ENCODE measurements at regions not wholly inside any gene's neighbourhood (a gene's known extent, or its start where the extent isn't known, plus 50 kb on each side); places are given as distances from the start of the nearest gene placed in this dataset.

DNA sequence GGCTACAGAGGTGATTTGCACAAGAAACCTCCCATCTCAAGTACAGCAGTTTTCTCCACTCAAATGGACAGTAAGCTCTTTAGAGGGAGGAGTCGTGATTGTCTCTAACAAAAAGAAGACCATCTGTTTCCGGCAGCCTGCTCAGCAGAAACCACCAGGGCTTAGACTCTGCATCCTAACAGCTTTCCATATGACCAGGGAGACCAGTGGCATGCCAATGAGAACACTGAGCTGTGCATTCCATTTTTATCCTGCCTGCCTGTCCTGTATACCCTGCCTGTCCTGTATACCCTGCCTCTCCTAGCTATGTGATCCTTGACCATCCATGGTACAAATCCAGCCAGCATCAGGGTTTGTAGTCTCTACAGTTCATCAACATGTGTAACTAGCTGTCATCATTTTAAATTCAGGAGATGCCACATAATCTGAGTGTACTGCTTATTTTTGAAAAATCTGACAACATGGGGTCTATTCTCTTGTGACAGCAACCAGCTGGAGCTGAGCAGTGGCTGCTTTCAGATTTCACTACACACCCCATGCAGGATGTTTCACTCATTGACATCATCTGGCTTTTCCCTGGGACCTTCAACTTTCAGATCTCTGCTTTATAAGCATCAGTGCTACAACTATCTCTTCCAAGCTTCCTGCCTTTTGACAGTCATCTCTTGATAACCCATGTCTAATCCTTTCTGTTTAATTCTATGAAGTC, 50.5 kb upstream of the POU2AF2 start:
- no peak for DNase-seq (ENCODE audit: low spot score)

DNA sequence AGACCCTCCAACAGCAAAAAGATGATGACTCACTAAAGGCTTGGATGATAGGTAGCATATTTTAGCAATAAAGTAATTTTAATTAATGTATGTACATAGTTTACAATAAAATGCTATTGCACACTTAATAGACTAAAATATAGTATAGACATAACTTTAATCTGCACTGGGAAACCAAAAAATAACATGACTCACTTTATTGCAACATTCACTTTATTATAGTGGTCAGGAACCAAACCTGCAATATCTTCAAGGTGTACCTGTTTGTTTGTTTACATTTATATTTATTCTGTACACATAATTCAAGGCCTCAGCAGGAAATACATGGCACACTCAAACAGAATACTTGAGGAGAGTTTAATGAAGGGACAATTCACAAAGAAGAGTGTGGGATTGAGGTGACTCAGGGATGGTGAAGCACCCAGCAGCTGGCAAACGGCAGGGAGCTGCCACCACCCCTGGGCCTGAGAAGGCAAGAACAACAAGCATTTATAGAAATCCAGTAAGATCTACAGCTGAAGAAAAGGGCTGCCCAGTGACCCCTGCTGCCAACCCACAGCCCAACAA, 51.5 kb upstream of the POU2AF2 start:
- DNase-seq (ENCODE audit: low spot score), result no peak

DNA sequence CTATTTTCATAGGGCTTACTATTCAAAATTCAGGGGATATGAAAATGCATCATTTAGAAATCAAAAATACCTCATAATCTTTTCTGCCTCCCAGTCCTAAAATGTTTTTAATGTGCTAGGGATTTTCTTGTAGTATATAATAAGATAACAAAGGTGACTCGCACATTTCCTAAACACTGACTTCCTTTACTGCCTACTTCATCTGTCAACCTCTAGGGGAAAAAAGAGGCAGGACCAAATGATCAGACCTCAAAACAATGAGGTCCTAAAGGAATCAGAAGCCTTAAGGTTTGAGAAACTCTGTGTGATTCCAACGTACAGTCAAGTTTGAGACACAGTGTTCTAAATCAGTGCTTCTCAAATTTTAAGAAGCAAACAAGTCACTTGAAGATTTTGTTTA, 56.1 kb upstream of the POU2AF2 start:
- DNase-seq (ENCODE audit: low spot score), result no peak

DNA sequence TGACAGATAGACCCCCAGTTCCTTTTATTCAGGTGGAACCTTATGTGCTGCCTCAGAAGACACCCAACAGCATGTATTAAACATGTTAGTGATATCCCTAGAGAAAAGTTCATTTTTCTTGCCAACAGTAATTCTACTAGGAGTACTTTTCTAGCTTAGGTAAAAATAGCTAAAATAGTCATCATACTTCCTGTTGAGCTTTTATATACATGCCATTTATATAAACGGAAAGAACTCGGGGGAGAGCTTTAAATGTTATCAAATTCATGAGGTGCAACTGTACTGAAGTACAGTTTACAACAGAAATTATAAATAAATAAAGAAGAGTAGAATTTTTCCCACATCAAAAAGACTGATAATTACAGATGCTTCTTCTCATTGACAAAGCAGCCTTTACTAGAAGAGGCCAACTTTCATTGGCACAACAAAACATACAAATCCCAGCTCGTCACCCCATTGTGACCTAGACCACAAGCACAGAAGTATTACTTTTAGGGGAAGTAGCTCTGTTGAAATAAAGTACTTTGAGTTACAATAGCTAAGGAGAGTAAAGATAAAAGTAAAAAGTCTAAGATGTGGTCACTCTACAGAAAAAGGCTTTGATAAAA, 59.1 kb upstream of the POU2AF2 start:
- no peak for DNase-seq (ENCODE audit: low spot score)

DNA sequence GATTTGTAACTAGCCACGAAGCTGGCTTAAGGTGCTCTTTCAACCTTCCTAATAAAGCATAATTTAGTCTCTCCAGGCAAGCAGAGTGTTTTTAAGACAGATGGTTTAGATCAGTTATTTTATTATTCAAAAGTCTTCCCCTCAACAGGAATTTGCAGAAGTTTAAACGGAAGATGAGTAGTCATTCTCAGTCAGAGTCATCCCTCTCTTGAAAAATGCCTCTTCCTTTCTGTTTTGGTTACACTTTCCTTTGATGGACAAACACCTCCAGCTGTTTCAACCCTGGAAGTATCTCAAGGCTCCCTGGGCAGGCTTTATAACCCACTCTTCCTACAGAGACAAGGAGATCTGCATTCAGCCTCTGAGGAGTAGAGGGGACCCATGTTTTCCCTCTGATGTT, 60.3 kb upstream of the POU2AF2 start:
- peak; percentile 43 for DNase-seq (ENCODE audit: low spot score)

DNA sequence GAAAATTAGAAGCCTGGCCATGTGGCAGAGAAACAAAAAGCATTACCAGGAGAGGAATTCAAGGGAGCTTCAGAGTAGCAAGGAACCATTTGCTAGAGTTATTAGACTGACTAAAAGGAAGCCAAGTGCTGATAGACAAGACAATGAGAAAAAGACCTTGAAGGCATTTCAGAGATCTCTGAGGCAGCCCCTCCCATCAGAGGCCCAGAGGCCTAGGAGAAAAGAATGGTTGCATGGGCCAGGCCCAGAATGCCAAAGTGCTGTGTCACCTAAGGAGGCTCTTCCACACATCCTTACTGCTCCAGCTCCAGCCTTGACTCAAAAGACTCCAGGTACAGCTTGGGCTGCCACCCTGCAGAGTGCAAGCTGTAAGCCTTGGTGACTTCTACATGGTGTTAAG, 61.8 kb upstream of the POU2AF2 start:
- DNase-seq (ENCODE audit: low spot score), result no peak

DNA sequence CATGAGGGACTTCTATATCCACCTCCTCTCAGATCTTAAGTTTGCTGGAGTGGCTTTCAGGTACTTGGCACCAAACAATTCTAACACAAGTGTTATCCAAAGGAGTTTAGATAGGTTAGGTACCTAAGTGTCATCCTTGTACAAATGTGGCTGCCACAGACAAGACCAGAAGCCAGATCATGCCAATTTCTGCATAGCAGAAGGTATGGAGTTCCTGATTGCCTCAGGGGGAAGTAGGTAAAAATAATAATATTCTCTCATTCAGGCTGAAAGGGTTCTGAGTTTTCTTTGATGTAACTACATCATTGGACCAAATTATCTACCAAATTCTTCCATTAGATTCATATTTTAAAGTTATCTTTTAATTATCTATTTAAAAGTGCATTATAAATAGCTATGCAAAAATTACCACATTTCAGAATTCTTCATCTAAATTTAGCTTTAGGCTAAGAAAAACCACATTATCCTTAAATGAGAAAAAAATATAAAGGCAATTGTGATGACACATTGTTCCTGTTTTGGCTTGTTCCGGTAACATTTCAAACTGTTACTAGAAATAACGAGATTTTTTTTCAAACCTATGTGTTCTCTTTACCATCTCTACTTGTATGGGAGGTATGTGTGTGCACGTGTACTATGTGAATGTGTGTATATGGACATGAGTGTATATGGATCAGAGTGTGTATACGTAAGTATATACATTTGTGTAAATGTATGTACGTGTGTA, 66.2 kb upstream of the POU2AF2 start:
- DNase-seq (ENCODE audit: low spot score), result no peak

DNA sequence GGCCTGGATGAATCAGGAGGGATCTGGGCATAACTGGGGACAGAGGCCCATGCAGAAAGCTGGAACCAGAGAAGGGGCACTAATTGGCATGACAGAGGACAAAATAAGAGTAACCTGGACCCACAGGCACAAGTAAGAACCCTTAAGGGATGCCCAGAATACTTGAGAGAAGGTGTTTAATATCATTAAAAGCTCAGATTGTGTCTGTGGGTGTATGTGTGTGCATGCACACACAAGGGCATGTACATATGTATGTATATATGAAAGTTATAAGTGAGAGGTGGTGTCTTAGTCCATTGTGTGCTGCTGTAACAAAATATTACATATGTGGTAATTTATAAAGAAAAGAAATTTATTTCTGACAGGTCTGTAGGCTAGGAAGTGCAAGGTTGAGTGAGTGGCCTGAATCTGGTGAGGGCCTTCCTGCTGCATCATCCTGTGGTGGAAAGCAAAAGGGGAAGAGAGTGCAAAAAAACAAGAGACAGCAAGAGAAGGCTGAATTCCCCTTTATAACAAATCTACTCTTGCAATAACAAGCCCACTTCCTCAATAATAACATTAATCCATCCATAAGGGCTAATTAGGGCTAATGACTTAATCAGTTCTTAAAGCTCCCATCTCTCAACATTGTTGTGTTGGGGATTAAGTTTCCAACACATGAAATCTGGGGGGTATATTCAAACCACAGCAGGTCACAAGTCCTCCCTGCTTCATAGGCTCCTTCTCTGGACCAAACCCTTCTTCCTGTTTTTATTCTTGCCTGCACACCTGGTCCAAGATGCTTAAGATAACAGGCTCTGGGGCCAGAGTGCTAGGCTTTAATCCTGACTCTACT, 68.3 kb upstream of the POU2AF2 start:
- DNase-seq (ENCODE audit: low spot score), result no peak

DNA sequence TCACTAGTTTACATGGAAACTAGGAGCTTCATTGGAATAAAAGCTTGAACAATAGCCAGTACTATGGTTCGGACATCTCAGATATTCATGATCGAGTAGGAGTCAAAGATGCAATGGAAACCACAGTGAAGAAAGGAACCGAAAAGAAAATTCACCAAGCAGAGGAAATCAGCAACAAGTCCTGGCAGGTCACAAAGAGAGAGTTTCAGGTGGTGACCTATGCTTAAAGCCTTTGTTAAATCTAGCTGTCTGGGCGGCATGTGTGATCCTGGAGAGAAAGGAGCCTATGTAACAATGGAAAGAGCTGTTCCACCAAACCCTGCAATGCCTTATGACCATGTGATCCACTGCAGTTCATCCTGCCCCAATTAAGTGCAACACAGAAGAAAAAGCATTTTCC, 68.9 kb upstream of the POU2AF2 start:
- no peak for DNase-seq (ENCODE audit: low spot score)

DNA sequence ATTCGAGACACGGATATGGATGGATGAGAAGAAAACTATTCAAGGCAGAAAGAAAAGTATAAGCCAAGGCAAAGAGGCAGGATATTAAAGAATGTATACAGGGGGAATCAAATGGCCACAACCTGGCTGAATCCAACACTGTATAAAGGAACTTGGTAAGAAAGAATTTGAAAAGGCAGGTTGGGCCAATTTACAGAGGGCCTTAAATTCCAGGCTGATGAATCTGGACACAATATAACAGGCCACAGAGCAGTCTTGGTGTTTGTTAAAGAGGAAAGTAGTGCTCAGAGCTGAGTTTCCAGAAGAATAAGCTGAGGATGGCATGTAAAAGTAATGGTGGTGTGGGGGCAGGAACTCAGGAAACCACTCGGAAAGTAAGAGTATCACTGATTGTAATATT, 72.3 kb upstream of the POU2AF2 start:
- no peak for DNase-seq (ENCODE audit: low spot score)

DNA sequence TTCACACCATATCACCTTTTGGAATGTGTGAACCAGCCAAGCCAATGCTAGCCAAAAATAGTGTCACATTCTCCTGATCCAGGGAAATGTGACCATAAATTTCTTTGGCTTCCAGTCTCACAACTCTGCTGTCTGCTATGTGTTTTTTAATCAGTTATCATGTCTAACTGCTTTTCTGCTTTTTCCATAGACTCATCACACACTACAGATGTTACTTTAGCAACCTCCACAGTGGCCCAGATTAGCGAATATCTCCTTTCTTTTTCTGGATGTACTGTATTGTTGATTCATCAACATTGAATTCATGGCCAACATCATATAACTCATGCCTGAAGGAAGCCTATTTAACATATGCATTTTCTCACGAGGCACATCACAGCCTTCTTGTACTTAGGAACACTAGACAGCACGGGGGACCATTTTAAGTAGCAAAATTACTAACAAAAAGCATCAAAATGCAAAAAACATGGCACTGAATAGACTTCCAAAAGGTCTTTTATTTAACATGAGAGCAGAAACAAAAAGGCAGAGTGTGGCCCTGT, 73.1 kb upstream of the POU2AF2 start:
- DNase-seq (ENCODE audit: low spot score), result no peak

DNA sequence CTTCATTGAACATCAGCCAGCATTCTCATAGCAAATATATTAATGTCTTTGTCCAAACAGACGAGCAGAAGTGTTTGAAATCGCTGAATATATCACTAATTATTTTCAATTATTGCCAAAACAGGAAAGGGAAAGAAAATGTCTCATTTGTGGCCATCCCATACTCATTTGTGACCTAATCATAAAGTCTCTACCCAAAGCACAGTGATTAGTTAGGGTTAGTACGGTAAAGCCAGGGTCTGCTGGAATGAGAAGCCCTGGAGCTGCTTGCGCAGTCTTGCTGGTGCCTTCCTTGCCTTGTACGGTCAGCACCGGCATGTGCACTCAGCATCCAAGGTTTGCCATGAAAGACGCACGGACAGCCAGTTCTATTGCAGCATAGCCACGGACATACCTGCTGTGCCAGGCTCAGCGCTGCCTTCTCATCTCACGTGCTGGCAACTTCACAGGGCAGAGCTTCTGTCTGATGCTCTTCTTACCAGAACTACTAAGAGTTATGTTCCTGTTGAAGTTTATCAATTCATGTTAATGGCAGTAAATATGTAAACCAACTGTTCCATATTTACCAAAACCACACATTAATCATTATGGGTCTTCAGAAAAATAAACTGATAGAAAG, 74.7 kb upstream of the POU2AF2 start:
- no peak for DNase-seq (ENCODE audit: low spot score)

DNA sequence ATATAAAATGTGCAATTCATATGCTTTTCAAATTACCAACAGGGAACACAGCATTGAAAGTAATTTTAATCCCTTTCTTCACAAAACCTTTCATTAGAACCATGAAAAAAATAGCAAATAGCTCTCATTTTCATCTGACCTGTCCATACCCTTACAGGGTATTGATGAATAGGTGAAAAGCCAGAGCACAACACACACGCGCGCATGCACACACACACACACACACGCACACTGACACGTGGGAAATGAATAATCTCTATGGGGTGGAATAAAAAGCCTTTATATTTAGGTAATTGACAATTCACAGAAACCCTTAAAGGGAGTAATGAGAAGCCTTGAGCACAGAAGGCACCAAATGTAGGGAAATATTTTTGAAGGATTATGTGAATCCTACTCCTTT, 76.2 kb upstream of the POU2AF2 start:
- DNase-seq (ENCODE audit: low spot score), result no peak

DNA sequence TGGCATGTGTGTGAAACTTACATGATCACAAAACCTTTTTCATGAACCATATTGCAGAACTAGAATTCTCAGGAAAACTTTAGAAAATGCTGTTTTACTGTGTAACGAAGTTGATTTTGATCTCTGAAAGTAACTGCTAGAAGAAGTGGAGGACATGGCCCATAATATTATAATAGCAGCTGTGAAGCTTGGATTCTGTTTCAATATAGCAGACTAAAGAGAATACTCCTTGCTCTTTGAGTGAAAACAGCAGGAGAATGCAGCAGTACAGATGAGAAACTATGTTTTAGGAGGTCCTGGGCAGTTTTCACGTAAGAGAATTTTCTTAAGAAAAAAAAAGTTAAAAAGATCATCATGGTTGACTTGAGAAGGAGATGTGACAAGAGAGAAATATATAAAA, 76.7 kb upstream of the POU2AF2 start:
- no peak for DNase-seq (ENCODE audit: low spot score)

DNA sequence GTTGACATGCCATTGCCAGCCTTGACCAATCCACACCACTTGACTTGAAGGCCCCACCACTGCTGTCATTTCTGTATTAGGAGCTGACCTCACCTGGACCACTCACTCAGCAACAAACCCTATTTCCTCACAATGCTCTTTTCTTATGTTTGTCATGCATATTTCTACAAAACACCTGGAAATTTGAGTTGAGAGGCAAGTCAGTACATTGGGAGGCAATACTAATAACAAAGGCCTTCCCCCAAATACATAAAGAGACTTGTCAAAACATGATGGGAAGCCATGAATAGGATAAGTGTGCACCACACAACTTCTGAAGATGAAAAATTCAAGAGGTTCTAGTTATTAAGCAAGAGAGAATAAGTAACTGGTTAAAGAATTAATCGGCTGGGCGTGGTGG, 77.9 kb upstream of the POU2AF2 start:
- DNase-seq (ENCODE audit: low spot score), result no peak

DNA sequence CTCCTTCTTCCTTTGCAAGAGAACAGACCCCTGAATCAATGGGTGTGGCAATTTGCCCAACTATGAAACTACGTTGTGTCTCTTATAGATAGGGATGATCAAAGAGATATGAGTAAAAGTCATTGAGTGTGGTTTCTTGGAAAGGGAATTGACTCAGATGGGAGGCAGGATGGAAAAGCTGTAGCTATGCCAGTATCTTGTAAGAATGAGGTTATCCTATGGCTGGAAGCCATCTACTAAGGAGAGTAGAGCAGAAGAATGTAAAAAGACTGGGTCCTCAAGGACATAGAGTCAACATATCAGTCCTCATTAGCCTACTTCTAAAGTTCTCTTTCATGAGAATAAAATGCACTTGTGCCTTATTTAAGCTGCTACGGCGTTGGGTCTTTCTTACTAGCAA, 78.9 kb upstream of the POU2AF2 start:
- no peak for DNase-seq (ENCODE audit: low spot score)

DNA sequence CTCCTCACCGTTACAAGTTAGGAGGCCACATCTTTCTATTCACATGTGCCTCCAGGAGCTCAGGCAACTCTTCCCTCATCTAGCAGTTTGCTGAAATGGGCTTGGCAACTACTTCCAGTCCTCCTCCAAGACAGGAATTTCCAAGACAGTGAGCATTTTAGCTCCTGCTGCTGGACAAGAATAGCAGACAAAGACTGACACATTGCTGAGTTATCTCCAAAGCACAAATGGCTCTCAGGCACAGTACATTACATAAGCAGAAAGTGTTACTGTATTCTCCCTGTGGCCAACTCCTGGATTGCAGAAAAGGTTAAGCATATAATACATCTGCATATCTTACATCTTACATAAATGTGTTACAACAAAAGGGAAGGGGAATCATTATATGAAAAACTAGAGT, 83.2 kb upstream of the POU2AF2 start:
- no peak for DNase-seq (ENCODE audit: low spot score)

DNA sequence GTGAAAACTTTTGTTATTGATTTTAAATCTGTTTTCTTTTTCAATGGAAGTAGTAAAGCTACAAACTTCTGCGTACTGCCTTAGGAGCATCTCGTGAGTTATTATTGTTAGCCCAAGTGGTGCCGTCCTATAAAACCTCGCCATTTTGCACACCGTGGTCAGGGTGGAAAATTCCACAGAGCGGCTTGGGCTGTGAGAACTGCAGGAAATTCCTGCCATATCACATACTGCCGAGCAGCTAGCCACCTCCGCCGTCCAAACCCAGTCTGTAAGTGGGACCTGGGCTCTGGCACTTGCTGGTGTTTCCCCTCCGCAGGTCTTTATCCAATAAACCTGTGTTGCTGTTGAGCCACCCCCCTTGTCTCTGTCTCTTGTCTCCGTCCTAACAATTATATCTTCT, 88.0 kb upstream of the POU2AF2 start:
- no peak for DNase-seq (ENCODE audit: low spot score)

DNA sequence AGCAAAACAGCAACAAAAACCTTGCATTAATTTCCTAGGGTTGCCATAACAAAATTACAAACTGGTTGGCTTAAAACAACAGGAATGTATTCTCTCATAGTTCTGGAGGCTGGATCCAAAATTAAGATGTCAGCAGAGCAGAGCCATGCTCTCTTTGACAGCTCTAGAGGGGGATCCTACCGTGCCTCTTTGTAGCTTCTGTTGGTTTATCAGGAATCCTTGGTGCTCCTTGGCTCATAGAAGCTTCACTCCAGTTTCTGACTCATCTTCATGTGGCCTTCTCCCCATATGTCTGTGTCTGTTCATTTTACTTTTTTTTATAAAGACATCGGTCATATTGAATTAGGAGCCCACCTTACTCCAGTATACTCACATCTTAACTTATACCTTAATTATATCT, 90.5 kb upstream of the POU2AF2 start:
- DNase-seq (ENCODE audit: low spot score), result no peak

DNA sequence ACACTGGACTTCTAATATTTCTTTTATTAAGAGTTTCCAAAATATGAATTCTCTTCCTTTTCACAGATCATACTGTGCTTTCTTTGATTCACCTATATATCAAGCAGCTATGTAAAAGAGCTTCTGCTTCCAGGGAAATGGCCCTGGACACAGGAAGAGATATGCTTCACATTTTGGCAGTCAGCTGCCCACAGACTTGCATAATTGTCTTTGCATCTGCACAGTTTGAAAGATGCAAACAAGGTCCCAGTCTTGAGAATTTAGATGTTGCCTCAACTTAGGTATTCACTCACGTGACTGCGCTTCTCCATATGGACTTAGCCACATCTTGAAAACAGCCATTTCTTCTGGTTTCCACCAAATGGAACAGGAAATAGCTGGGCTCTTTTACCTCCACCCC, 92.3 kb upstream of the POU2AF2 start:
- DNase-seq (ENCODE audit: low spot score), result no peak

DNA sequence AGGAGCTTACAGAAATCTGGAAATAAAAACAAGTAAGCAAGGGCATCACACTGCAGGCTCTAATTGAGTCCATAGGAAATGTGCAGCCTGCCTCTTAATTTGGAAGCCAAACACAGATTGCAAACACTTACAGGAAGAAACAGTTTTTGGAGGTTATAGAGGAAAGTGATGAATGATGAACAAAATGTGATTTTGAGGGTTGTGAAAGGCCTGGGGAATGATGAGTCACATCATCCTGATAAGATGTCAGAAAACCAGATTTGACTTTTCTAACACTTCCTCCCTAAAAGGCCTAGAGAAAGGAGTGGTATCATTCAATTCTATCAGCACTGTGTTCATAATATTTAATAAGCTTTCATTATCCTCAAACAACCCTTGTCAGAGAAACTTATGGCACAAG, 96.6 kb upstream of the POU2AF2 start:
- no peak for DNase-seq (ENCODE audit: low spot score)

DNA sequence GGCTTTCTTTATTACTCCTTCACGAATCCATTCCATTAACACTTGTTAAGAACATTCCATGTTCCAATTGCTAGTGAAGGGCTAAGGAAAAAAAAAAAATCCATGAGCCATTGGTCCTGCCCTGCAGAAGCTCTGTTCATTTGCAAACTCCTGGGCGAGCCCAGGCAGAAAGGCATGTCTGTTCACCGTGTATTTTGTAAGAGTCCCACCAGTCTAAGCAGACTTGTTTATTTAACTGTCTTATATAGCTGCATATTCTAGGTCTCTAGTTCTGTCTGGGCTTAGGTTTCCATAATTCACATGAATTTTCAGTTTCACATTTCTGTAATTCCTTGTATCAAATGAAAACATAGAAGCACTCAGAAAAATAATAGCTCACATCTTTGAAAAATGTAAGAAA, 97.4 kb upstream of the POU2AF2 start:
- no peak for DNase-seq (ENCODE audit: low spot score)
